H9 (cell line): ENCODE measurements at regions not wholly inside any gene's neighbourhood (a gene's known extent, or its start where the extent isn't known, plus 50 kb on each side); places are given as distances from the start of the nearest gene placed in this dataset.

Experiments used
- DNase-seq: peaks from one replicate; pipeline ENCODE4 v3.0.0-alpha.2; 2017
- H2AFZ ChIP-seq: one replicate; pipeline ENCODE4 v1.6.1; 2013; ENCODE audit warnings: mild to moderate bottlenecking, low read length, control low read depth, moderate library complexity
- H2AK5ac ChIP-seq: 2 replicates; pipeline ENCODE4 v1.6.1; 2013; ENCODE audit warnings: low read length, control low read depth, mixed read lengths; ENCODE audit not compliant: insufficient read length
- H2BK120ac ChIP-seq: one replicate; pipeline ENCODE4 v1.6.1; 2013; ENCODE audit warnings: low read depth, mild to moderate bottlenecking, low read length, control low read depth, inconsistent platforms; ENCODE audit not compliant: poor library complexity, severe bottlenecking
- H2BK12ac ChIP-seq: 2 replicates; pipeline ENCODE4 v1.6.1; 2013; ENCODE audit warnings: low read length, control low read depth, mixed read lengths, low read depth; ENCODE audit not compliant: insufficient read length
- H2BK15ac ChIP-seq: 2 replicates; pipeline ENCODE4 v1.6.1; 2013; ENCODE audit warnings: low read depth, low read length, control low read depth
- H2BK20ac ChIP-seq: one replicate; pipeline ENCODE4 v1.6.1; 2013; ENCODE audit warnings: low read depth, mild to moderate bottlenecking, low read length, control low read depth, inconsistent platforms; ENCODE audit not compliant: poor library complexity, severe bottlenecking
- H2BK5ac ChIP-seq: 2 replicates; pipeline ENCODE4 v1.6.1; 2013; ENCODE audit warnings: low read length, control low read depth, mixed read lengths; ENCODE audit not compliant: insufficient read length
- H3K14ac ChIP-seq: 2 replicates; pipeline ENCODE4 v1.6.1; 2013; ENCODE audit warnings: low read length, control low read depth; ENCODE audit not compliant: insufficient read depth
- H3K18ac ChIP-seq: 2 replicates; pipeline ENCODE4 v1.6.1; 2013; ENCODE audit warnings: low read depth, mild to moderate bottlenecking, mixed read lengths, low read length, control low read depth; ENCODE audit not compliant: insufficient read length
- H3K23ac ChIP-seq: 2 replicates; pipeline ENCODE4 v1.6.1; 2013; ENCODE audit warnings: low read length, control low read depth, mixed read lengths, low read depth; ENCODE audit not compliant: insufficient read length
- H3K23me2 ChIP-seq: 2 replicates; pipeline ENCODE4 v1.6.1; 2013; ENCODE audit warnings: low read depth, mild to moderate bottlenecking, mixed read lengths, low read length, control low read depth; ENCODE audit not compliant: insufficient read length, poor library complexity, severe bottlenecking
- H3K27ac ChIP-seq: 2 replicates; pipeline ENCODE4 v1.5.1; 2013; ENCODE audit warnings: low read length, control low read depth, mixed read lengths, low read depth; ENCODE audit not compliant: insufficient read length
- H3K27me3 ChIP-seq: 2 replicates; pipeline ENCODE4 v1.6.1; 2013; ENCODE audit warnings: low read length, control low read depth, inconsistent platforms; ENCODE audit not compliant: insufficient read depth
- H3K4ac ChIP-seq: 2 replicates; pipeline ENCODE4 v1.6.1; 2013; ENCODE audit warnings: low read depth, mild to moderate bottlenecking, control low read depth, inconsistent platforms, low read length, moderate library complexity
- H3K4me1 ChIP-seq: 2 replicates; pipeline ENCODE4 v1.6.1; 2013; ENCODE audit warnings: low read length, control low read depth, inconsistent platforms; ENCODE audit not compliant: insufficient read depth
- H3K4me2 ChIP-seq: 2 replicates; pipeline ENCODE4 v1.6.1; 2013; ENCODE audit warnings: low read length, control low read depth, mixed read lengths; ENCODE audit not compliant: insufficient read length, insufficient read depth
- H3K56ac ChIP-seq: 2 replicates; pipeline ENCODE4 v1.6.1; 2013; ENCODE audit warnings: low read depth, mild to moderate bottlenecking, mixed read lengths, low read length, control low read depth; ENCODE audit not compliant: insufficient read length
- H3K79me1 ChIP-seq: 2 replicates; pipeline ENCODE4 v1.6.1; 2013; ENCODE audit warnings: low read depth, mild to moderate bottlenecking, moderate library complexity, low read length, control low read depth, inconsistent platforms; ENCODE audit not compliant: insufficient read depth, poor library complexity, severe bottlenecking
- H3K79me2 ChIP-seq: 2 replicates; pipeline ENCODE4 v1.6.1; 2013; ENCODE audit warnings: low read length, control low read depth, inconsistent platforms; ENCODE audit not compliant: insufficient read depth
- H3K9ac ChIP-seq: 2 replicates; pipeline ENCODE4 v1.6.1; 2013; ENCODE audit warnings: low read length, control low read depth, mixed read lengths; ENCODE audit not compliant: insufficient read length; ENCODE audit errors: extremely low read depth
- H3K9me3 ChIP-seq: one replicate; pipeline ENCODE4 v1.6.1; 2013; ENCODE audit warnings: low read depth, low read length, inconsistent platforms; ENCODE audit not compliant: control insufficient read depth
- H3T11ph ChIP-seq: one replicate; pipeline ENCODE4 v1.6.1; 2013; ENCODE audit warnings: mild to moderate bottlenecking, low read length, control low read depth, inconsistent platforms
- H4K20me1 ChIP-seq: one replicate; pipeline ENCODE4 v1.6.1; 2013; ENCODE audit not compliant: control insufficient read depth, insufficient read length, insufficient read depth
- H4K5ac ChIP-seq: 2 replicates; pipeline ENCODE4 v1.6.1; 2013; ENCODE audit warnings: low read depth, mild to moderate bottlenecking, mixed read lengths, low read length, control low read depth; ENCODE audit not compliant: insufficient read length
- H4K8ac ChIP-seq: replicated peaks from 2 replicates; pipeline ENCODE4 v1.6.1; 2013; ENCODE audit warnings: low read length, control low read depth, mixed read lengths, low read depth; ENCODE audit not compliant: insufficient read length
- H4K91ac ChIP-seq: 2 replicates; pipeline ENCODE4 v1.6.1; 2013; ENCODE audit warnings: low read depth, mild to moderate bottlenecking, moderate library complexity, mixed read lengths, low read length, control low read depth; ENCODE audit not compliant: insufficient read length
- H3K27ac Mint-ChIP-seq, 3 experiments: 2 replicates in 2 of 3; 3 replicates in 1 of 3; pipeline ENCODE4 v1.8.0; 2020 to 2021; ENCODE audit warnings: mixed read lengths in 3 of 3, mild to moderate bottlenecking in 1 of 3, moderate library complexity in 1 of 3
- H3K27me3 Mint-ChIP-seq: 2 replicates; pipeline ENCODE4 v1.8.0; 2021; ENCODE audit warnings: low read depth, mild to moderate bottlenecking, moderate library complexity, mixed read lengths
- H3K36me3 Mint-ChIP-seq, 3 experiments: 2 replicates in 2 of 3; 3 replicates in 1 of 3; pipeline ENCODE4 v1.8.0; 2020 to 2021; ENCODE audit warnings: low read depth in 3 of 3, mixed read lengths in 3 of 3; ENCODE audit not compliant: insufficient read depth in 1 of 3
- H3K4me1 Mint-ChIP-seq, 2 experiments: 2 replicates each; pipeline ENCODE4 v1.8.0; 2020; ENCODE audit warnings: mixed read lengths in 2 of 2
- H3K4me3 Mint-ChIP-seq, 2 experiments: 2 replicates in 1 of 2; 3 replicates in 1 of 2; pipeline ENCODE4 v1.8.0; 2020 to 2021; ENCODE audit warnings: mild to moderate bottlenecking in 2 of 2, mixed read lengths in 2 of 2, moderate library complexity in 1 of 2
- H3K9me3 Mint-ChIP-seq, 2 experiments: 2 replicates in 1 of 2; 3 replicates in 1 of 2; pipeline ENCODE4 v1.8.0; 2020; ENCODE audit warnings: mild to moderate bottlenecking in 2 of 2, mixed read lengths in 2 of 2, moderate library complexity in 1 of 2
- WGBS: extraction: QIAGEN DNeasy Blood & Tissue Kit; methylation state at CpG from one replicate; pipeline ENCODE4 v1.1.7; 2013; ENCODE audit warnings: missing lambda C conversion rate, low lambda C conversion rate, mixed read lengths; ENCODE audit not compliant: insufficient read length; ENCODE audit errors: extremely low coverage; 5-methylcytosine and 5-hydroxymethylcytosine counted together
- TF ChIP-seq, protein P1 (sequence below): fragments of 200-600 bp; sonication (generic); conservative IDR thresholded peaks from 3 replicates; pipeline ENCODE4 v1.8.0; 2021; ENCODE audit warnings: antibody characterized with exemption, mild to moderate bottlenecking

DNA sequence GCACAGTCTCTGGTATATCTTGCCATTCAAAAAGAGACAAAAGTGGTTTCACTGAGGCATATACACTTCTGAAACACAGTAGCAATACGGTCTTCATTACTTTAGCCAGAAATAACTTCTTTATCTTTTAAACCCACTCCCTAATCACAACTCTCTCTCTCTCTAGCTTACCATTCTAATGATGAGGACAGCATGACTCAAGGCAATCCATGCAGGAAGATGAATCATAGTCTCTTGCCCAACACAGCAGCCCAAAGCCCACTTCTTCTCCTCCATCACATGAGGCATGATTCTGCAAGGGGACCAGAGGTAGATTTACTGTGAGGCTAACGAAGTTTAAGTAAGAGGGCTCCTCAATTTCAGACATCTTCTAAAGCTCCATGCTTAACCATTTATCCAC lies 285.0 kb upstream of the NR5A2 start:
- Histone ChIP-seq H3K4me2 (no peak overlapping the region), H3K18ac (no peak overlapping the region), H2BK15ac (no peak overlapping the region), H4K20me1 (no peaks in the 10 kb centered on the region), H3T11ph (no peak overlapping the region), H2AK5ac (no peak overlapping the region), H3K79me1 (no peaks in the 10 kb centered on the region), H3K56ac (no peak overlapping the region), H3K14ac (no peak overlapping the region), H3K23me2 (no peaks in the 10 kb centered on the region), H3K9ac (no peak overlapping the region), H3K27me3 (no peaks in the 10 kb centered on the region), H2AFZ (no peak overlapping the region), H3K4me1 (no peaks in the 10 kb centered on the region), H2BK5ac (no peak overlapping the region), H4K8ac (no peak overlapping the region), H3K9me3 (no peaks in the 10 kb centered on the region), H3K27ac (no peak overlapping the region), H4K91ac (no peak overlapping the region), H3K23ac (no peak overlapping the region), H4K5ac (no peak overlapping the region), H3K4ac (no peak overlapping the region), H3K79me2 (no peaks in the 10 kb centered on the region), H2BK20ac (no peak overlapping the region), H2BK12ac (no peak overlapping the region), H2BK120ac (no peak overlapping the region)
- TF ChIP-seq, protein P1, sequence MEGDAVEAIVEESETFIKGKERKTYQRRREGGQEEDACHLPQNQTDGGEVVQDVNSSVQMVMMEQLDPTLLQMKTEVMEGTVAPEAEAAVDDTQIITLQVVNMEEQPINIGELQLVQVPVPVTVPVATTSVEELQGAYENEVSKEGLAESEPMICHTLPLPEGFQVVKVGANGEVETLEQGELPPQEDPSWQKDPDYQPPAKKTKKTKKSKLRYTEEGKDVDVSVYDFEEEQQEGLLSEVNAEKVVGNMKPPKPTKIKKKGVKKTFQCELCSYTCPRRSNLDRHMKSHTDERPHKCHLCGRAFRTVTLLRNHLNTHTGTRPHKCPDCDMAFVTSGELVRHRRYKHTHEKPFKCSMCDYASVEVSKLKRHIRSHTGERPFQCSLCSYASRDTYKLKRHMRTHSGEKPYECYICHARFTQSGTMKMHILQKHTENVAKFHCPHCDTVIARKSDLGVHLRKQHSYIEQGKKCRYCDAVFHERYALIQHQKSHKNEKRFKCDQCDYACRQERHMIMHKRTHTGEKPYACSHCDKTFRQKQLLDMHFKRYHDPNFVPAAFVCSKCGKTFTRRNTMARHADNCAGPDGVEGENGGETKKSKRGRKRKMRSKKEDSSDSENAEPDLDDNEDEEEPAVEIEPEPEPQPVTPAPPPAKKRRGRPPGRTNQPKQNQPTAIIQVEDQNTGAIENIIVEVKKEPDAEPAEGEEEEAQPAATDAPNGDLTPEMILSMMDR: no peak
- no peak for DNase-seq
- Mint-ChIP-seq H3K4me3 (no peak overlapping the region), H3K9me3 (no peaks in the 10 kb centered on the region), H3K36me3 (no peaks in the 10 kb centered on the region), H3K4me1 (peaks cover under 1% of the 10 kb centered on the region in 2 experiments; a peak in 3 of 4 replicates), H3K27me3 (peaks cover 12% of the 10 kb centered on the region), H3K27ac (no peak overlapping the region)
- WGBS: 100% methylated on average over 1 of the region's 2 CpGs
